SJCRH30 (cell line): ENCODE measurements at regions not wholly inside any gene's neighbourhood (a gene's known extent, or its start where the extent isn't known, plus 50 kb on each side); places are given as distances from the start of the nearest gene placed in this dataset.
"Not testable (repeated sequence)": the region's sequence is repeated elsewhere in the genome, so short reads cannot be mapped to it uniquely, and the experiment has no call there.

Source experiments
- DNase-seq, 2 experiments: peaks; one replicate each; pipeline ENCODE4 v3.0.0-alpha.2; 2015 to 2020
- H3K27ac ChIP-seq: fragments of 250-450 bp; sonication (Bioruptor Pico); 2 replicates; pipeline ENCODE4 v1.5.1; 2020; ENCODE audit warnings: mild to moderate bottlenecking, moderate library complexity
- H3K27me3 ChIP-seq: fragments of 250-450 bp; sonication (Bioruptor Pico); 2 replicates; pipeline ENCODE4 v1.5.1; 2020; ENCODE audit warnings: mild to moderate bottlenecking, moderate library complexity
- H3K36me3 ChIP-seq: fragments of 250-450 bp; sonication (Bioruptor Pico); 2 replicates; pipeline ENCODE4 v1.5.1; 2020; ENCODE audit warnings: mild to moderate bottlenecking, moderate library complexity
- H3K4me1 ChIP-seq: fragments of 250-450 bp; sonication (Bioruptor Pico); 2 replicates; pipeline ENCODE4 v1.5.1; 2020; ENCODE audit warnings: mild to moderate bottlenecking, moderate library complexity
- H3K4me3 ChIP-seq: fragments of 250-450 bp; sonication (Bioruptor Pico); 2 replicates; pipeline ENCODE4 v1.5.1; 2020; ENCODE audit warnings: mild to moderate bottlenecking, moderate library complexity
- H3K9me3 ChIP-seq: fragments of 250-450 bp; sonication (Bioruptor Pico); replicated peaks from 2 replicates; pipeline ENCODE4 v1.5.1; 2020; ENCODE audit warnings: mild to moderate bottlenecking, moderate library complexity

- DNase-seq = peak; percentile 4 to 28
- H3K27ac ChIP-seq = not testable (repeated sequence)
Measured at GRCh38 chr2:87075054-87075790, 53.6 kb upstream of the PLGLB1 start.

DNA sequence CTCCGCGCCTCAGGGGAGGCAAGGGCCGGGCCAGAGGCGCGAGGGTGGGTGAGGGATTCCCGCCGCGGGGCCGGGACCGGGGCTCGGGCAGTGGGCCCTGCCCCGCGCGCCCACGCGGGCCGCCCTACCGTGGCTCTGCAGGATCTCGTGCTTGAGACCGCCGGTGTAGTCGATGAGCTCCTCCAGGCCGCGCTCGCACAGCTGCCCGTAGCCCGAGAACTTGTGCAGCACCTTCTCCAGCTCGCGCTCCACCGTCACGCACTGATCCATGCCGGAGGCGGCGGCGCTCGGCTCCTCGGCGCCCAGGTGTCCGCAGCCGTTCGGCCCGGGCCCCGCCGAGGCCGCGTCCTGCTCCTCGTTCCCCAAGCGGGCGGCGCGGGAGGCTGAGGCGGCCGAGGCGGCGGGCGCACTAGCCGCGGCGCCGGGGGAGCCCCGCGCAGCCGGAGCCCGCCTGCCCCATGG lies 54.2 kb upstream of the PLGLB1 start:
- H3K4me1 ChIP-seq, H3K27me3 ChIP-seq, H3K9me3 ChIP-seq, H3K36me3 ChIP-seq: not testable (repeated sequence)
- Histone ChIP-seq H3K4me3 (peak overlapping the region; percentile 89), H3K27ac (peak overlapping the region; percentile 70)
- DNase-seq = peak; percentile 59 to 66

More at GRCh38 chr2:87075054-87075790, 53.6 kb upstream of the PLGLB1 start:
- peak overlapping the region; percentile 89 for H3K4me3 ChIP-seq
- H3K9me3 ChIP-seq, H3K4me1 ChIP-seq, H3K36me3 ChIP-seq, H3K27me3 ChIP-seq: not testable (repeated sequence)

GRCh38 chr2:87076253-87077123 lies 54.8 kb upstream of the PLGLB1 start:
- peak overlapping the region; percentile 89 for H3K4me3 ChIP-seq
- DNase-seq = peak; percentile 84 to 95

DNA sequence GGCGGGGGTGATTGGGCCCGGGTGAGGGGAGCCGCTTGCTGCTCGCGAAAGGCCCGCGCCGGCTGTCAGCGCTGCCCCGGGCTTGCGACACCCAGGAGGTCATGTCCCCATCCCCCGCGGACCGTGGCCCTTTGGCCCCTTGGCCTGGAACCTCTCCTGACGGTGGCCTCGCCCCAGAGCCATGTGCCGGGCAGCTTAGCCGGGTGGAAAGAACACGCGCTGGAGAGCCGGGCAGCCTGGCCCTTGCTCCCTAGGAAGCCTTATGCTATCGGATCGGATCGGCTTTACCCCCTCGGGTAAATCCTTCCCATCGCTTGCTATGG lies 55.4 kb upstream of the PLGLB1 start:
- Histone ChIP-seq H3K27ac (peak overlapping the region; percentile 70; the same call in 1 of the 2 replicates), H3K4me3 (peak overlapping the region; percentile 89)
- not testable (repeated sequence) for H3K4me1 ChIP-seq, H3K27me3 ChIP-seq, H3K36me3 ChIP-seq, DNase-seq, H3K9me3 ChIP-seq

More at GRCh38 chr2:87076253-87077123, 54.8 kb upstream of the PLGLB1 start:
- peak overlapping the region; percentile 70 for H3K27ac ChIP-seq
- H3K9me3 ChIP-seq, H3K4me1 ChIP-seq, H3K27me3 ChIP-seq, H3K36me3 ChIP-seq: not testable (repeated sequence)

DNA sequence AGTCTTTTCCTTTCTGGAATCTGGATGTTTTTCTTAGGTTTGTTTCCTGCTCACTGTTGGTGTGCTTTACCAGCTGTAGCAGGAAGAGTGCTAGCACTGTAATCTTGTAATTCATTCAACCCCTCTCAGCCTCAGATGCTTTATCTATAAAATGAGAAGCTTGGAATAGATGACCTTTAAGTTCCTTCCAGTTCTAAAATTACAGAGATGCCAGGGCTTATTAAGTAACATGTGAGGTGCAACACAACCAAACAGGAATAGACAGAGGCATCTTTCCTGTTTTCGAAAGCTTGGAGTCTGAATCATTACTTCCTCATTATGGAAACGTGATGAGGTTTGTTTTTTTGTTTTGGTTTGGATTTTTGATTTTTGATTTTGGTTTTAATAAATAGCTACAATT lies 60.1 kb upstream of the PLGLB1 start:
- not testable (repeated sequence) for H3K9me3 ChIP-seq, H3K27ac ChIP-seq, H3K4me3 ChIP-seq, H3K27me3 ChIP-seq, H3K4me1 ChIP-seq, H3K36me3 ChIP-seq, DNase-seq

DNA sequence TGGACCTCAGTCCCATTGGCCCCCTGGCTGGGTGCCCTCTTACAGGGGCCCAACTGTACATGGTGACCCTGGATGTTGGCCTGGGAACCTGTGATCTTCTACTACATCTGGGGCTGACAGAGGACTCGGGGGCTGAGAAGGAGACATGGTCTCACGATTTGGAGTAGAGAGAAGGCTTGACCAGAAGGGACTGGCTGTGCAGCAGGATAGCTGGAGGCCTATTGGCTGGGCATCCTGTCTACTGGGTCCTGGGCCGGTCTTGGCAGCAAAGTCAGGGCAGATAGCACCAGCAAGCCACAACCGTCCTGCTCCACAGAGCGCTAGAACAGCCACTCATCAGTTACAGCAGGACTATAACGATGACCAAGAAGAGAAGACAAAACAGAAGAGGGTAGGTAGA lies 66.4 kb upstream of the PLGLB1 start:
- H3K27ac ChIP-seq, H3K27me3 ChIP-seq, DNase-seq, H3K9me3 ChIP-seq, H3K4me1 ChIP-seq, H3K4me3 ChIP-seq, H3K36me3 ChIP-seq: not testable (repeated sequence)

GRCh38 chr2:87089401-87089800 lies 67.8 kb upstream of the PLGLB1 start:
- H3K4me1 ChIP-seq, H3K36me3 ChIP-seq, H3K9me3 ChIP-seq, H3K4me3 ChIP-seq, H3K27ac ChIP-seq, H3K27me3 ChIP-seq, DNase-seq: not testable (repeated sequence)

GRCh38 chr2:87093252-87093651 lies 71.6 kb upstream of the PLGLB1 start:
- not testable (repeated sequence) for H3K9me3 ChIP-seq, H3K27ac ChIP-seq, H3K4me3 ChIP-seq, H3K36me3 ChIP-seq, H3K27me3 ChIP-seq, DNase-seq, H3K4me1 ChIP-seq

DNA sequence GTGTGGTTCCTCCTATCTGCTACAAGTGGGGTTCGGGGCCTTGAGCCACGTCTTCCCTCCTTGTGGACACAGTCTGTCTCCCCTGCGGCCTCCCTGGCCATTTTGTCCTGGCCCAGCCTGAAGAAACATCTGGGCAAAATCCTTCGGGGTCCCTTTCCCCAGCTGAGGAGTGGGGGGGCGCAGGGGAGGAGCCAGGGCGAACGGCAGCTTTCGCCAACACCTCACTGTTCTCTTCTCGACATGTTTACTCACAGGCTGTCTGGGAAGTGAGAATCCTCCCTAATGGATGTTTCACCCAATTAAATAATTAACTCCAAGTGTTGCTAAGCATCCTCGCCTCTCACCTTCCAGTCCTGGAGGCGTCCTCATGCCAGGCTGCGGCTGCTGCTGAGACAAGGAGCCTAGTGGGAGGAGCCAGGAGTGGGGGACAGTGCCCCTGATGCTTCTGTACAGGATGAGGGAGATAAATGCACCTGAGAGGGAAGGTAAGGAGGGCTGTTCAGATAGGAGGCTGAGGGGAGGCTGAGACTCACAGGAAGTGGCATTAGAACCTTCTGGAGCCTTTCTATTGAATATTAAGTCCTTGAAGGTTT lies 72.4 kb upstream of the PLGLB1 start:
- not testable (repeated sequence) for H3K36me3 ChIP-seq, H3K27me3 ChIP-seq, H3K9me3 ChIP-seq, H3K4me1 ChIP-seq, DNase-seq, H3K27ac ChIP-seq, H3K4me3 ChIP-seq

- H3K36me3 ChIP-seq, H3K4me3 ChIP-seq, H3K27ac ChIP-seq, DNase-seq, H3K4me1 ChIP-seq, H3K9me3 ChIP-seq, H3K27me3 ChIP-seq: not testable (repeated sequence)
Measured at GRCh38 chr2:87095804-87096203, 74.2 kb upstream of the PLGLB1 start.

- H3K27ac ChIP-seq, H3K27me3 ChIP-seq, DNase-seq, H3K4me1 ChIP-seq, H3K9me3 ChIP-seq, H3K36me3 ChIP-seq, H3K4me3 ChIP-seq: not testable (repeated sequence)
Measured at GRCh38 chr2:87128761-87129553, 107.3 kb upstream of the PLGLB1 start.

GRCh38 chr2:87132577-87132976 lies 110.9 kb upstream of the PLGLB1 start:
- H3K27ac ChIP-seq, H3K4me3 ChIP-seq, H3K4me1 ChIP-seq, H3K9me3 ChIP-seq, H3K36me3 ChIP-seq, H3K27me3 ChIP-seq, DNase-seq: not testable (repeated sequence)

DNA sequence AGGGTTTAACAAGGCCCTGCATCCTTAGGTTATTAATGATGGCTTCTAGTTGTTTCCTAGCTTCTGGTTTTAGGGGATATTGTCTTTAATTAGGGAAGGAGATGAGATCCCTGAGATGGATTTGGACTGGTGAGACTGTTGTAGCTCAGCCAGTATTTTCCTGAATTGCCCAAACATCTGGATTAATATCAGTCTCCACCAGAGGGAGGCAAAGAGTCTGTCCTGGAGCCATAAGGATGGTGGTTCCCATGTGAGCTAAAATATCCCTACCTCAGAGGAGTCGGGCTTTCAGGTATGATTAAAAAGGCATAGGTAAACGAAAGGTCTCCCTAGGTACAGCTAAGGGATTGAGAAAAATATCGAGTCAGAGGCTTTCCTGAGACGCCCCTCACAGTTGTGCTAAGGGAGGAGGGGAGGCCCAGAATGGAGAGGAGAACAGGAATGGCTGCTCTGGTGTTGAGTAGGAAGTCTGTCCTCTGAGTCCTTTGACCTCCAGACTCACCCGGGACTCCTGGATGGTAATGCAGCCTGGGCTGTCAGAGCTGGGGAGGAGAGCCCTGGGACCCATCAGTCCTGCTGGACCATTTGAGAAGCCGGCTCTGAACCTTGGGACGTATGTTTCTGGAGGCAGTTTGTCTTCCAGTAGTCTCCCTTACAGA lies 130.3 kb upstream of the PLGLB1 start:
- H3K4me1 ChIP-seq, H3K36me3 ChIP-seq, H3K27ac ChIP-seq, H3K27me3 ChIP-seq, DNase-seq, H3K9me3 ChIP-seq, H3K4me3 ChIP-seq: not testable (repeated sequence)

DNA sequence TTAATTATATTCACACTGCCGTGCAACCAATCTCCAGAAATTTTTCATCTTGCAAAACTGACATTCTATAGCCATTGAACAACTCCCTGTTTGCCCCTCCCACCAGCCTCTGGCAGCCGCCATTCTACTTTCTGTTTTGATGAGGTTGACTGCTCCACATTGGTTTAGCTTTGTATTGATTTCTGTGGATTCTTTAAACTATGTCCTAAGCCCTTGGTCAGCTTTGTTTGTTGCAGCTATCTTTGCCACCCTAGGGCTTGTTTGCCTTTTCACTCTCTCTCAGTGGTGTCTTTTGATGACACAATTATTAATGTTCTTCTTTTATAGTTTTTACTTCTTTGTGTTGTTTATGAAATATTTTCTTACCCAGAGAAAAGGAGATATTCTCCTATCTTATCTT lies 152.8 kb upstream of the PLGLB1 start:
- H3K27me3 ChIP-seq, H3K4me3 ChIP-seq, H3K4me1 ChIP-seq, H3K9me3 ChIP-seq, H3K36me3 ChIP-seq, DNase-seq, H3K27ac ChIP-seq: not testable (repeated sequence)
